Spleen (tissue), 7 donors: ENCODE measurements at regions not wholly inside any gene's neighbourhood (a gene's known extent, or its start where the extent isn't known, plus 50 kb on each side); places are given as distances from the start of the nearest gene placed in this dataset.

Experiments used
- POLR2A ChIP-seq, 3 donors: fragments of 450-650 bp; IDR thresholded peaks; one replicate each; pipeline ENCODE4 v1.5.1; 2017; ENCODE audit warnings: antibody characterized with exemption in 3 of 3, mild to moderate bottlenecking in 1 of 3
- TF ChIP-seq, protein P1 (sequence below), 11 experiments: fragments of 200-600 bp in 7 of 11; fragments of 450-650 bp in 4 of 11; sonication (generic) in 4 of 11; IDR thresholded peaks in 8 of 11; conservative IDR thresholded peaks in 3 of 11; 1 replicate in 7 of 11; 2 replicates in 4 of 11; pipeline versions ENCODE4 v1.4.0 to v1.8.0; 2016 to 2021; ENCODE audit warnings: antibody characterized with exemption in 11 of 11, inconsistent platforms in 4 of 11, mild to moderate bottlenecking in 1 of 11
- donor health status: DM: no; HTN: no; CAD: no; lungs with moderate emphysema.
- donor health status: DM: no; HTN: no; CAD: no.
- donor health status: DM: no; HTN: no; CAD: no.

DNA sequence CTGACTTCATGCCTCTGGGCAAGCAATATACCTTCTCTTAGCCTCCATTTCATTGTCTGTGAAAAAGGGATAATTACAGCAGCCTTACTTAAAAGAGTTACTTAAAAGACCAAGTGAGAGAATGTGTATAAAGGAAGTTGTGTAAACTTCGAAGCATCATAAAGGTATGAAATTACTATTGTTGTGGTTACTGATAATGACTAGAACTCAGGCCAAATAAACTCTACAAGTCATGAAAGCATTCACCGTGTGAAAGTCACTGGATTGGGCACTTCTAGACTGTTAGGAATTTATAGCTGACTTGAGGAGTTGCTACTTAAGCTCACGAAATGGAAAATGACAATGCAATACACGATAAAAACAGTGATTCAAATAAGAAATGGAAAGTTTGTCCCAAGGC lies 67.4 kb upstream of the HAAO start:
- TF ChIP-seq, protein P1, sequence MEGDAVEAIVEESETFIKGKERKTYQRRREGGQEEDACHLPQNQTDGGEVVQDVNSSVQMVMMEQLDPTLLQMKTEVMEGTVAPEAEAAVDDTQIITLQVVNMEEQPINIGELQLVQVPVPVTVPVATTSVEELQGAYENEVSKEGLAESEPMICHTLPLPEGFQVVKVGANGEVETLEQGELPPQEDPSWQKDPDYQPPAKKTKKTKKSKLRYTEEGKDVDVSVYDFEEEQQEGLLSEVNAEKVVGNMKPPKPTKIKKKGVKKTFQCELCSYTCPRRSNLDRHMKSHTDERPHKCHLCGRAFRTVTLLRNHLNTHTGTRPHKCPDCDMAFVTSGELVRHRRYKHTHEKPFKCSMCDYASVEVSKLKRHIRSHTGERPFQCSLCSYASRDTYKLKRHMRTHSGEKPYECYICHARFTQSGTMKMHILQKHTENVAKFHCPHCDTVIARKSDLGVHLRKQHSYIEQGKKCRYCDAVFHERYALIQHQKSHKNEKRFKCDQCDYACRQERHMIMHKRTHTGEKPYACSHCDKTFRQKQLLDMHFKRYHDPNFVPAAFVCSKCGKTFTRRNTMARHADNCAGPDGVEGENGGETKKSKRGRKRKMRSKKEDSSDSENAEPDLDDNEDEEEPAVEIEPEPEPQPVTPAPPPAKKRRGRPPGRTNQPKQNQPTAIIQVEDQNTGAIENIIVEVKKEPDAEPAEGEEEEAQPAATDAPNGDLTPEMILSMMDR (IDR thresholded peaks at IDR 0.05 in 8 of 11, conservative IDR thresholded peaks at IDR 0.05 in 3 of 11): no peak
- TF ChIP-seq POLR2A (IDR thresholded peaks at IDR 0.05): no peak
